Renal cortical epithelial cell (primary cell): ENCODE measurements at regions not wholly inside any gene's neighbourhood (a gene's known extent, or its start where the extent isn't known, plus 50 kb on each side); places are given as distances from the start of the nearest gene placed in this dataset.

Source experiments
- DNase-seq: peaks from one replicate; pipeline ENCODE4 v3.0.0-alpha.2; 2011; ENCODE audit warnings: low read depth

DNA sequence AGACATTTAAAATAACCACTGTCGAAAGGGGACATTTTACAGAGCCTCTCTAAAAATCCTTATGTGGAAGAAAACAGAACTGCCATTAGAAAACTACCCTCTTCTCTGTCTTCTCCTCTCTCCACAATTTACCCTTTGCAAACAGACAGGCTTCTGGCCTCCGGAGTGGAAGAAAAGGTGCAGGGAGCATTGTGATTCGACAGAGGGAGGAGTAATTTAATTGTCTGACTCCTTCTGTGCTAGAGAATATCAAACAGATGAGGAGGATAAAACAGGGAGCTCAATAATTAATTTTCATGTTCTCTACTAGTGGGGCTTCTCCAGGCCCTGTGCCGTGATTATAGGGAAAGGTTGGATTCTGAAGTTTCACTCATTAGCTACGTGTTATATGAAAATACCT lies 615.5 kb upstream of the MKI67 start:
- no peak for DNase-seq

- no peak for DNase-seq
These were observed 617.9 kb upstream of the MKI67 start for GRCh38 chr10:128744092-128744491.

DNA sequence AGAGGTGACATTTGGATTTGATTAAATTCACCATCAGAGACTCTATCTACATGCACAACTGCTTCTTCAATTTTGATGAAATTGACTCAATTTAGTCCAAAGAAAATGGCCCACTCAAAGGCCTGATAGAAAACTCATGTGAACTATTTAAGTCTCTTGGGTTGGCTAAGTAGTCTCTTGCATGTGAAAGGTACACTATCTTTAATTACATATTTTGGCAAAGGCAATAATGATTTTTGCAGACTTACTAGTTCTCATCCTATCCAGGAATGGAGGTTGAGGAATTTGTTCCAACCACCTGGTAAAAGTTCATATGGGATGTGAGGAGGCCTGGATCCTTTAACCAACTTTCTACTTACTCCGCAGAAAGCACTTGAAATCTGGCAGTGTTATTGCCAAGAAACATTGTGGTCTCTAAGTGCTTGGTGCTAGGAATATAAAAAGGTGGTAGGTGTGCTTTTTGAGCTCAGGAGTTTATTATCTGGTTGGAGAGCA lies 618.6 kb upstream of the MKI67 start:
- no peak for DNase-seq

DNA sequence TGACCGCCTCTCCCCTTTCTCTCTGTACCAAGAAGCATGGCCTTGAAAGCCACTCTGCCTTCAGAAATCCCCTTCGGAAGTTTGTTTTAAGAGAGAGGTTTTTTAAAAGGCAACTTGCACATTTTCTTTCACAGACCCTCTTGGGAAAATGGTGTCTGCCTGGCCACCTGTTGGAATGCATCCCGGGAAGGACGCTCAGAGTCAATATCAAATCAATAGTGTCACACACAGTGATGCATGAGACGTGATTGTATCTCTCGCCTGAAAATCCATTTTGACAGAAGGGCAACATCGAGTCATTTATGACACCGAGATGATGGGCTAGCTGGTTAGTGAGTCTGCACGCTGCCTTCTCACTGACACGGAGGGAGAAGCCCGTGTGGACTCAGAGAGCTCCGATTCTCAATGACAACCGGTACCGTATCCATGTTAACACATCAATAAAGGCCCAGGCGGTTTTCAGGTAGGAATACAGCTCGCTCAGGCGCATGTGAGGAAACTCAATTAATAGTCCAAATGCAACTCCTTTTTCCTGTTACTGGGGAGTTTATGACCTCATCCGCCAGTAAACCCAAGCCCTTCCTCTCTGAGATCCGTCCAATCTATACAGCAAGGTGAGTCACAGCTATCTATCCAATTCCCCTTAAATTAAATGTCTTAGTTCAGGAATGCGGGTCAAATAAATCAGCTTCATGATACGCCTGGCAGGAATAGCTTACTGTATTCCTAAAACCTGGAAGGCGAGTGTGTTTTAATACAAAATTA lies 621.5 kb upstream of the MKI67 start:
- DNase-seq, result no peak

DNA sequence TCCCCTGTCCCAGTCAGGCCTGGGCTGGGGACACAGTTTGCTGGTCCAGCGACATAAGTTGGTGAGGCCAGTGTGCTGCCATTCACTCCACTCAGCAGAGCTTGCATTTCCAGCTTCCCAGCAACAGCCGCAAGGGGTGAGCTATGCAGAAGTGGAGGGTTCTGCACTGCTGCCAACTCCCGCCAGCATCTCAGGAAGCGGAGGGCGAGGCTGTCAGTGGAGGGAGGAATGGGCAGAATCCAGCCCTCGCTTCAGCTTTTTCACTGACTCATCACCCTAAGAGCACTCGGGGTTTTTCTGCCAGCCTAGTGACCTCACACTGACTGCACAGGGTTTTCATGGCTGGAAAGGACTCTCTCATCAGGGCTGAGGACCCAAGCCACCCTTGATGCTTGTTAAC lies 625.1 kb upstream of the MKI67 start:
- no peak for DNase-seq

DNA sequence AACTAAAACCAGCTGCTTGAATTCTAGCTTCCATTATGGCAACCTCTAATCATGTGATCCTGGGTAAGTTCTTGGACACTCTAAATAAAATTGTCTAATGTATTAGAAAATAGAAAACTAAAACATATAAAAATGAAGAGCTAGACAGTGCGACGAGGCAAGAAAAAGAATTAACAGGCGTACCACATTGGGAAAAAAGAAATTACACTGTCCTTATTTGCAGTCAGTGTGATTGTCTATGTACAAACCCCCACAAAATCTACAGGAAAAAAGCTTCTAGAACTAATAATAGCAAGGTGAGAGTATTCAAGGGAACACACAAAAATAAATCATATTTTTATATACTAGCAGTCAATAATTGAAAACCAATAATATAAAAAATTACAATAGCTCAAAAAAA lies 625.6 kb upstream of the MKI67 start:
- no peak for DNase-seq

DNA sequence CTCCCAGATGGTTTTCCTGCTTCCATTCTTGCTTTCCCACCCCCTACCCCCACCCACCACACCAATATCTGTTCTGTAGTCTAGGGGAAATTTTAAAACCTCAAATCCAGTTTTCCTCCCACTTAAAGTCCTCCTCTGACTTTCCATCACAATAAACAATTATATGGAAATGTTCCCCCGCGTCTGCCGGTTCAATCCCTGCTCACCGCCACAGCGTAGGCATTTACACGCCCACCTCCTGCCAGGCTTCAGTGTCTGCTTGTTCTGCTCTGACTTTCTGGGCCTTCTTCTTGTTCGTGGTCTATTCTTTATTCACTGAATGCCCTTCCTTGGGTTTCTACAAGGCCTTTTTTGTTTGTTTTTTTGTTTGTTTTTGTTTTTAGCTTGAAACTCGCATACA lies 633.0 kb upstream of the MKI67 start:
- DNase-seq, result no peak

- DNase-seq, result no peak
These were observed 637.4 kb upstream of the MKI67 start for GRCh38 chr10:128763588-128763987.

DNA sequence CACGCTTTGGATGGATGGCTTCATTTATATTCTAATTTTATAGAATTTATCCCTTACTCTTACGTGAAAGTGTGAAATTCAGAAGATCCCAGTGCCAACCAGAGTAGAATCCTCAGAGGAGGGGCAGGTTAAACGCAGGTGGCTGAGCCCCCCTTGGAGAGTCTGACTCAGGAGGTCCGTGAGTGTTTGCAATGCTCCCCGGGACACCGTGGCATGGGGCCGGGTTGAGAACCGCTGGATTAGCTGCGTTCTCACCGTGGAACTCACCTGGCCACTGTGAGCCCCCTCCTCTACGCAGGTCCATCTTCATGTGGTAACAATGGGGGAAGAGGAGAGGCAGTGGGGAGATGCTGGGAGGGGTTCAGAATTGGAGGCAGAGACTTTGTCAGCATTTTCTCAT lies 638.0 kb upstream of the MKI67 start:
- no peak for DNase-seq

DNA sequence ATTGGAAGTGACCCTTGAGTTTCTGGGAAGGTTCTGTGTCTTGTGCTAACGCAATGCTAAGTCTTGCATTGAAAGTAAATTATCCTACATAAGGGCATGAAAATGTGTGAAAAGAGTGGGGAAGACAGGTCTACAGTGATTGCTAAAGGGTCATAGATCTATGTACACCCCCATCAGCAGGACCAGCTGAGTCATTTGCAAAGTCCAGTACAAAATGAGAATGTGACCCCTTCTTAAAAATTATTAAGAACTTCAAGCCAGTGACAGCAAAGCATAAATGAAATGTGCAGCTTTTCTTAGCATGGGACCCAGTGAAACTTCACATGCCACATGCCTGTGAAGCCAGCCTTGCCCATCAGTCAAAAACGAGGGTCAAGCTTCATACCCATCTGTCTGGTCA lies 640.7 kb upstream of the MKI67 start:
- no peak for DNase-seq

DNA sequence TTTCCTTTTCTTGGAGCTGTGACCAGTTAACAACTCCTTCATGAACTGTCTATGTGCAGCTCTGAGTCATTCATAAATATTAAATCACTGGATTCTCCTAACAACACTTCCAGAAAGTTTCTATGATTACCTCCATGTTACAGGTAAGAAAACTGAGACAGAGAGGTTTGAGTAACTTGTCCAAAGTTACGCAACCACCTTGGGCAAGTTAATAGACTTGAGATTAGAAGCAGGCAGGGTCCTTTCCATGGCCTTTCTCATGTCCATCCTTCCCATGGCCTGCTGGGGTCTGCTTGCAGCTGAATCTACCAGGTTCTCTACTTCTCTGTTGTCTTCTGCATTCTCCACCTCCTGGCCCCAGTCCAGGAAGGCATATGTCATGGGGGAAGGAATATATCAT lies 648.8 kb upstream of the MKI67 start:
- no peak for DNase-seq

GRCh38 chr10:128775743-128776142 lies 649.5 kb upstream of the MKI67 start:
- no peak for DNase-seq

- DNase-seq, result no peak
These were observed 650.5 kb upstream of the MKI67 start for GRCh38 chr10:128776673-128777252.

- DNase-seq, result no peak
These were observed 651.1 kb upstream of the MKI67 start for GRCh38 chr10:128777342-128777741.

DNA sequence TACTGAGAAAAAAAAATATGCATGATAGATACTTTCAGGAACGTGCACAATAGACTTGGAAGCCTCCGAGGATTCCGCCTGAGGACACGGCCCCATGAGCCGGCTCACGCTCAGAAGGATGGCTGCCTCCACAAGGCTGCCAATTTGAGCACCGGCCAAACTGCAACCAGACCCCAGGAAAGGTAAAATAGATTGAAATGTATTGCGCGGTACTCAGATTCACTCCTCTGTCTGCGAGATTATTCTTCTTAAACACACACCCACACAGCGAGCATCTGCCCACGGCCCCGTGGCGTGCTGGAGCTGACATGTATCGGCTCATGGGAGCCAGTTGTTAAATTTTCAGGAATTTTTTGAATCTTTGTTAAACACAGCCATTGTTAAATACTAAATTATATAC lies 653.2 kb upstream of the MKI67 start:
- DNase-seq, result no peak

DNA sequence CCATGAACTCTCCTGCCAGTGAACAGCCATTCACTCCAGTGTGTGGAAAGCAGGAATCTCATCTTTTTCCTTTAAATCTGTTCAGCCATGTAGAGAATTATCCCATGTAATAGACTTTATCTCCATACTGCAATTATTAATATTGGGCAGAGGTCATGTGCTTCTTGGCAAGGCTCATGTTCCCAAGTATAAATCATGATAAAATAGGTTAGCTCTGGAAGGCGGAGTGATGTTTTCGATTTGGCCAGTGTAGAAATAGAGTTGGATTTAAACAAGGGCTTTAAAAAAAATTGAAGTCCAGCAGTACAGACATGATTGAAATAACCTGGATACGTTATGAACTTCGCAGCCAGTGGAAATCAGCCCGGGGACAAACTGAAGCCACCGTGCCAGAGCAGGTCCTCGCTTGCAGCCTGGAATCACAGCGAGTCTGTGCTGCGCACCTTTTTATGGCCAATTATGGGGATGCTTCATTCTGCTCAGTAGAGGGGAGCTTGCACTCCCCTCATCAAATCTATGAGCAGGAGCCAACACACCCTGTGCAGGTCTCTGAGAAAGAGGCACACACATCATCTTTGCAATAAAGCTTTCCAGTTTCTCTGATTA lies 654.0 kb upstream of the MKI67 start:
- no peak for DNase-seq

DNA sequence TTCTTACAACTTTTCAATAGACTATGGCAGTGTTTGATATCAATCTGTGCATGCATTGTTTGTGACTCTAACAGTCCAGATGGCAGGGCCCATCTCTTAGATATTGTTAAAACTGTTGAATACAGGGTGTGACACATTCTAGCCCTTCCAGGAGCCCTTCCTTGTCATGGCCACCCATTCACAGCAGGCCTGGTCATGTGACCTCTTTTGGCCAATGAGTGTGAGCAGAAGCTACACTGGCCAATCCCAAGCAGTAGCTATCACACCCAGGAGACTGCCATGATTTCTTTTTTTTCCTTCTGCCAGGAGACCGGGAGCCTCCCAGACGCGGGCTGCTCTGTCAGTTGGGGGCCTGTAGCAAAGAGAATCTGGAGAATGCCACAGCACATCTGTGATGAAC lies 655.4 kb upstream of the MKI67 start:
- DNase-seq, result no peak

DNA sequence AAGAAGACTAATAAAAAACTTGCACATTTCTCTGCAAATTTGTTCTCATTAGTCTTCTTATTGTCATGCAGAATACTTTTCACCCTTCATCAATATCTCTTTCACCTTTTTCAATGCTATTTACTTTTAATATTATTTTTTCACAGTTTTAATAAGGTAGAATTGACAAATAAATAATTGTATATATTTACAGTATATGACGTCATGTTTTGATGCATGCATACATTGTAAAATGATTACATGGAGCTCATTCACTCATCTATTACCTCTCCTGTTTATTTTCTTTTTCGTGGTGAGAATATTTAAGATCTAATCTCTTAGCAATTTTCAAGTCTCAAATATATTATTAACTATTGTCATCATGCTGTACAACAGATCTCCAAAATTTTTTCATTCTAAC lies 658.2 kb upstream of the MKI67 start:
- no peak for DNase-seq

DNA sequence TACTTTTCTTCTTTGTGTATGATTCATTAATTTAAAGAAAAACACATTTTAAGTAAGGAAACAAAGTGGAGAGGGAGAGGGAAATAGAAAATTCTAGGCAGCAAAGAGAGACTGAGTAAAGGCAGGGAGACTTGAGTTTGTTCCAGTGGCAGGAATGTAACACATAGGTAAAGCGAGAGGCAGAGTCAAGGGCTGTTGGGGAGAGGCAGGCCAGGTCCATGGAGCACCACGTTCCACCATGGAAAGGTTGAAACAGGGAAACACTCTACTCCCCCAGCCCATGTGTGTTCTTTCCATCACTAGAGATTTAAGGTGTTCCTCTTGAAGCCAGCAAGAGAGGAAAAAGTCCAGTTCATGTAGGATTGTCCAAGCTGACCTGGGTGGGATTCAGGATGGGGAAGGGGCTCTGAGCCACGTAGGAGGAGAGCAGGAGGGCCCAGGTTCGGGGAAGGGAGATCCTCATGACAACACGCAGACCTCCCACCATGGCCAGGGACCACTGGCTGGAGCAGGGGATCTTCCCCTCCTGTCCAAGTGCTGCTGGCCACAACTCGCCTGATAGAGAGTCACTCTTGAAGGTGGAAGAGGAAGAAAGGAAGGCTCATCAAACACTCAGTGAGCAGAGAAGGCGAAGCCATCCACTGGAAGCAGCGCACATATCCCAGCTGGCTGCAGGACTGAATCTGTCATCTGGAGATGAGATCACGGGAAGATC lies 666.4 kb upstream of the MKI67 start:
- DNase-seq, result no peak

DNA sequence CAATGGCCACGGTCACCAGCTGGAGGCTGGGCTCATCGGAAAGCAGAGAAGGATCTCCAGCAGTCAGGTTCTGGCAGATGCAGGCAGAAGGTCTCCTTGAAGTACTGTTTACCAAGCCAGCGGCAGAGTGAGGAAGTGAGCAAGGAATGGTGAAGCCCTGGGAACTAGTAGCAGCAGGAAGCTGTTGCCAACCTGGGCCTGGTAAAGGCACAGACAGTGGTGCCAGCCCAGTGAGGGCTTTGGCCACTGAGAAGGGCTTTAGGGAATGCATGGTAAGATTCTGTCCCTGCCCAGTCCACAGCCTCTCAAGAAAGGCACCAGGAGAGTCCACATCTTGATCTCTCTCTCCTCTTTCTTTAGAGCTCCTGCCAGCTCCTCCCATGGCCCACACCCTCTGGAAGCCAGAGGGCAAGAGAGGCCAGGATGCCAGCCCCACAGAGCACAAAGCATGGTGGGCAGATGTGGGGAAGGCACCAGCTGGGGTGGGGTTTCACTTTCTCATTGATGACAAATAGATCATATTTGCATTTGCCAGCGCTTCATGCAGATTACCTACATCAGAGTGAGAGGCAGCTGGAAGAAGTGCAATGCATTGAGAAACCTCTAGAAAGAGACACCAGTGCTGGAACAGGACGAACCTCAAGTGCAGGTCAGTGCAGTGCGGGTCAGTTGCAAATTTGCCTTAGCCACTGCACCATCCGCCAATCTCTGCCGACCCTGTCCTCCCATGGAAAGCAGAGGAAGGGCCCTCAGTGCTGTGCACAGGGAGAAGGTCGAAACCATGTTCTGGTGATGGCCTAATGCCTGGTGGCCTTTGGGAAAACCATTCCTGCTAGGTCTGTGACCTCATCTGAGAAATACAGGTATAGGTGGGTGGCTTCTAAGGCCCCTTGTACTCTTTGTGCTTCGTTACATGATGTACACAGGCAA lies 667.8 kb upstream of the MKI67 start:
- DNase-seq, result no peak

DNA sequence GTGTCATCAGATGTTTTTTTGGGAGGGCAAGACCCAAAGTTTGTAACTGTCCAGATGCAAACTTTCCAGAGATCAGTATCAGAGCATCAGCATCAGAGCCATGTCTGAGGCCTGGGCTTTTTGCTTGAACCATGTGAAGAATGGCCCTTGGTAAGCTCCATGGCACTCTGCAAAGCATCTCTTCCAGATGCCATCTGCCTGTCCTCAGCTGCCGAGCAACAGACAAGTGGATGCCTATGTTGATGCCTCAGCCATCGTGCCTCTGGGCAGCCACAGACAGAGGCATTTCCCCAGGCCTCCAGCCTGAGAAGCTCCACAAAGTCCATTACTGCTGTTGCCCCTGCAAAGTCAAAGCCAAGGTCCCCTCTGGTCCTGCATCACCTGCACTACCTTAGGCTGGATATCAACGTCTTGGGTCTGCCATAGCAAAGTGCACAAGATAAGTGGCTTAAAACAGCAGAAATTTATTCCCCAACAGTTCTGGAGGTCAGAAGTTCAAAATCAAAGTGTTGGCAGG lies 670.2 kb upstream of the MKI67 start:
- DNase-seq, result no peak
